ENCODE measurements at regions not wholly inside any gene's neighbourhood (a gene's known extent, or its start where the extent isn't known, plus 50 kb on each side); places are given as distances from the start of the nearest gene placed in this dataset.

DNA sequence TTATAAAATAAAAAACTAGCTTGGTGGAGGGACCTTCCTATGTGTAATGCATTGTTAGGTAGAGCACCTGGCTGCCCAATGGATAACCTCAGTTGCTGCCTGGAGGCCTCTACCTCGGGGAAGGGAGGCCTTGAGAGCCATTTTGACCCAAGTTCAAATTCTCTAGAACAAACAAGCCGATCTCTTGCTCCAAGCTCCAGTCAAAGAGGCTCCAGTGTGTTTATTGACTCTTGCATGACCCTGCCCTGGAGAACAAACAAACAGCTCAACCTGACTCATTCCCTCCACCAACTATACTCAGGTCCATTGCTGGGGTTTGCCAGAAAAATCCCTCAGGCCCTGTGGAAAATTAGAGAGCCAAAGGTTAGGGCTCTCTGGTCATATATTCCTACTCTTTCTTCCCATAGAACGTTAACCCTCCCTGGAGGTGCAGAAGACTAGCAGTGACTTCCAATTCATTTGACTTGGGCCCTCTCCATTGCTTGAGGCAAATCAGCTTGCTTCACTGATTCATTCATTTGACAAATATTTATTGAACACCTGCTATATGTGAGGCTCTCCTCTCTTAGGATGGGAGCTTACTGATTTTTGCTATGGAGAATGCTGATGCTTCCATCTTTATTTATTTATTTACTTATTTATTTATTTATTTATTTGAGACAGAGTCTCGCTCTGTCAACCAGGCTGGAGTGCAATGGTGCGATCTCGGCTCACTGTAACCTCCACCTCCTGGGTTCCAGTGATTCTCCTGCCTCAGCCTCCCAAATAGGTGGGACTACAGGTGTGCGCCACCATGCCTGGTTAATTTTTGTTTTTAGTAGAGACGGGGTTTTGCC, 73.7 kb upstream of the CISTR start (continued):
- peak; percentile 86; the same call in 1 of the 2 replicates for TF ChIP-seq FOXK1 (CRISPR knock-in tag; IDR thresholded peaks at IDR 0.05; ENCODE audit: borderline replicate concordance, low read depth)
- peak; percentile 73; the same call in 1 of the 2 replicates for TF ChIP-seq MLX (CRISPR knock-in tag; IDR thresholded peaks at IDR 0.05)
- TF ChIP-seq ZNF343 (CRISPR knock-in tag; IDR thresholded peaks at IDR 0.05): peak; percentile 68; the same call in 1 of the 2 replicates
- TF ChIP-seq DDIT3 (CRISPR knock-in tag; IDR thresholded peaks at IDR 0.05): no peak; the same call in 1 of the 2 replicates
- no peak for TF ChIP-seq SIN3B (IDR thresholded peaks at IDR 0.05; ENCODE audit: low read length)
- TF ChIP-seq MEIS2 (CRISPR knock-in tag; IDR thresholded peaks at IDR 0.05): peak; percentile 74; the same call in 1 of the 2 replicates
- TF ChIP-seq GZF1 (CRISPR knock-in tag; IDR thresholded peaks at IDR 0.05): peak; percentile 50; the same call in 1 of the 2 replicates
- TF ChIP-seq, protein P1, sequence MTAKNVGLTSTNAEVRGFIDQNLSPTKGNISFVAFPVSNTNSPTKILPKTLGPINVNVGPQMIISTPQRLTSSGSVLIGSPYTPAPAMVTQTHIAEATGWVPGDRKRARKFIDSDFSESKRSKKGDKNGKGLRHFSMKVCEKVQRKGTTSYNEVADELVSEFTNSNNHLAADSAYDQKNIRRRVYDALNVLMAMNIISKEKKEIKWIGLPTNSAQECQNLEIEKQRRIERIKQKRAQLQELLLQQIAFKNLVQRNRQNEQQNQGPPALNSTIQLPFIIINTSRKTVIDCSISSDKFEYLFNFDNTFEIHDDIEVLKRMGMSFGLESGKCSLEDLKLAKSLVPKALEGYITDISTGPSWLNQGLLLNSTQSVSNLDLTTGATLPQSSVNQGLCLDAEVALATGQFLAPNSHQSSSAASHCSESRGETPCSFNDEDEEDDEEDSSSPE (CRISPR knock-in tag; IDR thresholded peaks at IDR 0.05): peak; percentile 61; the same call in 1 of the 2 replicates
- no peak for TF ChIP-seq LBX2 (CRISPR knock-in tag; IDR thresholded peaks at IDR 0.05; ENCODE audit: borderline replicate concordance)
- TF ChIP-seq THAP11 (CRISPR knock-in tag; IDR thresholded peaks at IDR 0.05): peak; percentile 78
- no peak for TF ChIP-seq HDAC6 (IDR thresholded peaks at IDR 0.05; ENCODE audit: low read depth, low read length)
- peak; percentile 60; the same call in 1 of the 2 replicates for TF ChIP-seq GFI1 (CRISPR knock-in tag; IDR thresholded peaks at IDR 0.05; ENCODE audit: borderline replicate concordance)
- TF ChIP-seq SMARCC2 (IDR thresholded peaks at IDR 0.05): peak; percentile 78; the same call in 1 of the 2 replicates
- TF ChIP-seq, protein P2, sequence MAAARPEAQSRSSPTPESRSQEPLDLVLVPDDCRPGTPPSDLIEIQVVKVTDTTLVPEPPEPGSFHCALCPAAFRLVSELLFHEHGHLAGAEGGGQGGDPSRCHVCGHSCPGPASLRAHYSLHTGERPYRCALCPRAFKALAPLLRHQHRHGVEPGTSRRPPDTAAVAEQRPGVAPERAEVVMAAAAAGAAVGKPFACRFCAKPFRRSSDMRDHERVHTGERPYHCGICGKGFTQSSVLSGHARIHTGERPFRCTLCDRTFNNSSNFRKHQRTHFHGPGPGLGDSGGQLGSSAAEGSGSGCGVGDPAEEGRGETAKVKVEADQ (CRISPR knock-in tag; IDR thresholded peaks at IDR 0.05; ENCODE audit: borderline replicate concordance): peak; percentile 57; the same call in 1 of the 2 replicates
- TF ChIP-seq, protein P3, sequence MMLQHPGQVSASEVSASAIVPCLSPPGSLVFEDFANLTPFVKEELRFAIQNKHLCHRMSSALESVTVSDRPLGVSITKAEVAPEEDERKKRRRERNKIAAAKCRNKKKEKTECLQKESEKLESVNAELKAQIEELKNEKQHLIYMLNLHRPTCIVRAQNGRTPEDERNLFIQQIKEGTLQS (CRISPR knock-in tag; IDR thresholded peaks at IDR 0.05): peak; percentile 84; the same call in 1 of the 2 replicates
- peak; percentile 90 for TF ChIP-seq TEAD3 (CRISPR knock-in tag; optimal IDR thresholded peaks at IDR 0.05; ENCODE audit: borderline replicate concordance)
- TF ChIP-seq, protein P4, sequence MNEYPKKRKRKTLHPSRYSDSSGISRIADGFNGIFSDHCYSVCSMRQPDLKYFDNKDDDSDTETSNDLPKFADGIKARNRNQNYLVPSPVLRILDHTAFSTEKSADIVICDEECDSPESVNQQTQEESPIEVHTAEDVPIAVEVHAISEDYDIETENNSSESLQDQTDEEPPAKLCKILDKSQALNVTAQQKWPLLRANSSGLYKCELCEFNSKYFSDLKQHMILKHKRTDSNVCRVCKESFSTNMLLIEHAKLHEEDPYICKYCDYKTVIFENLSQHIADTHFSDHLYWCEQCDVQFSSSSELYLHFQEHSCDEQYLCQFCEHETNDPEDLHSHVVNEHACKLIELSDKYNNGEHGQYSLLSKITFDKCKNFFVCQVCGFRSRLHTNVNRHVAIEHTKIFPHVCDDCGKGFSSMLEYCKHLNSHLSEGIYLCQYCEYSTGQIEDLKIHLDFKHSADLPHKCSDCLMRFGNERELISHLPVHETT (CRISPR knock-in tag; conservative IDR thresholded peaks at IDR 0.05): 0 out of 2 replicates have a peak, but pooled peaks have one; percentile 34
- peak; percentile 90 to 98; a peak in 3 of 4 replicates for TF ChIP-seq EP300 (IDR thresholded peaks at IDR 0.05; ENCODE audit: low read depth in 2 of 2, low read length in 2 of 2)
- peak; percentile 93; the same call in 1 of the 2 replicates for TF ChIP-seq EP300 (CRISPR knock-in tag; IDR thresholded peaks at IDR 0.05; ENCODE audit: borderline replicate concordance)
- TF ChIP-seq ZFP1 (CRISPR knock-in tag; IDR thresholded peaks at IDR 0.05): peak; percentile 62; the same call in 1 of the 2 replicates

Data from HepG2 (cell line).